CD4-positive, alpha-beta T cell (primary cell): ENCODE measurements at regions not wholly inside any gene's neighbourhood (a gene's known extent, or its start where the extent isn't known, plus 50 kb on each side); places are given as distances from the start of the nearest gene placed in this dataset.
"Not testable (repeated sequence)": the region's sequence is repeated elsewhere in the genome, so short reads cannot be mapped to it uniquely, and the experiment has no call there.

Source experiments
- ATAC-seq: fragments of 200-7000 bp; cut with Tn5 transposase; one replicate; pipeline ENCODE4 v1.10.0; 2022; ENCODE audit warnings: mild to moderate bottlenecking; ENCODE audit not compliant: poor library complexity
- CTCF ChIA-PET: fragments of 350-600 bp; sonication (Branson Sonifier 250); formaldehyde crosslinking; loops from one replicate; lab custom pipeline; 2021; ENCODE audit warnings: antibody characterized with exemption, inconsistent platforms; lab: Charles Lee
- POLR2A ChIA-PET: fragments of 350-600 bp; sonication (Branson Sonifier 250); formaldehyde crosslinking; loops from one replicate; lab custom pipeline; 2021; ENCODE audit warnings: antibody characterized with exemption, inconsistent platforms; lab: Charles Lee
- DNase-seq, 14 experiments: peaks; one replicate each; pipeline ENCODE4 v3.0.0-alpha.2; 2013 to 2020; ENCODE audit warnings: mixed read lengths in 2 of 14
- H3K27ac ChIP-seq, 2 donors: one replicate each; pipeline versions ENCODE4 v1.5.1 to v1.7.0; 2013; ENCODE audit warnings: low read length in 2 of 2, low read depth in 1 of 2, mild to moderate bottlenecking in 1 of 2
- H3K27me3 ChIP-seq, 2 experiments: 1 replicate in 1 of 2; 2 replicates in 1 of 2; pipeline versions ENCODE4 v1.6.1 to v1.7.0; 2013; ENCODE audit warnings: low read length in 2 of 2, control low read depth in 1 of 2, mild to moderate bottlenecking in 1 of 2, moderate library complexity in 1 of 2; ENCODE audit not compliant: insufficient read depth in 2 of 2, control insufficient read depth in 1 of 2
- H3K36me3 ChIP-seq: one replicate; pipeline ENCODE4 v1.6.1; 2013; ENCODE audit warnings: low read length, control low read depth; ENCODE audit not compliant: insufficient read depth
- H3K4me1 ChIP-seq: one replicate; pipeline ENCODE4 v1.6.1; 2013; ENCODE audit warnings: low read length, control low read depth; ENCODE audit not compliant: insufficient read depth
- H3K4me3 ChIP-seq: one replicate; pipeline ENCODE4 v1.5.1; 2013; ENCODE audit warnings: mild to moderate bottlenecking, low read length, moderate library complexity
- H3K9me3 ChIP-seq, 2 experiments: 1 replicate in 1 of 2; 2 replicates in 1 of 2; pipeline versions ENCODE4 v1.6.1 to v1.7.0; 2013; ENCODE audit warnings: low read length in 2 of 2, mild to moderate bottlenecking in 2 of 2, control low read depth in 1 of 2, moderate library complexity in 1 of 2; ENCODE audit not compliant: control insufficient read depth in 1 of 2, insufficient read depth in 1 of 2
- H3K27ac Mint-ChIP-seq: one replicate; pipeline ENCODE4 v1.8.0; 2020; ENCODE audit warnings: mixed read lengths
- H3K27me3 Mint-ChIP-seq: one replicate; pipeline ENCODE4 v1.8.0; 2021; ENCODE audit warnings: mixed read lengths
- H3K36me3 Mint-ChIP-seq: one replicate; pipeline ENCODE4 v1.8.0; 2021; ENCODE audit warnings: low read depth, mixed read lengths
- H3K4me1 Mint-ChIP-seq: one replicate; pipeline ENCODE4 v1.8.0; 2021; ENCODE audit warnings: low read depth, mixed read lengths
- H3K4me3 Mint-ChIP-seq: one replicate; pipeline ENCODE4 v1.8.0; 2020; ENCODE audit warnings: mild to moderate bottlenecking, mixed read lengths
- H3K9me3 Mint-ChIP-seq: one replicate; pipeline ENCODE4 v1.8.0; 2020; ENCODE audit warnings: mixed read lengths
- CTCF ChIP-seq: fragments of 200-600 bp; IDR thresholded peaks from one replicate; pipeline ENCODE4 v1.8.0; 2022; ENCODE audit warnings: antibody characterized with exemption, mild to moderate bottlenecking
- intact Hi-C, 2 experiments: fragments of 100-400 bp; cut with DNase I in 1 of 2; cut with micrococcal nuclease in 1 of 2; formaldehyde crosslinking; loops; one replicate each; pipeline versions ENCODE4 v1.15.1 to v1.9.0; 2023 to 2025; cut with DNase I, micrococcal nuclease

DNA sequence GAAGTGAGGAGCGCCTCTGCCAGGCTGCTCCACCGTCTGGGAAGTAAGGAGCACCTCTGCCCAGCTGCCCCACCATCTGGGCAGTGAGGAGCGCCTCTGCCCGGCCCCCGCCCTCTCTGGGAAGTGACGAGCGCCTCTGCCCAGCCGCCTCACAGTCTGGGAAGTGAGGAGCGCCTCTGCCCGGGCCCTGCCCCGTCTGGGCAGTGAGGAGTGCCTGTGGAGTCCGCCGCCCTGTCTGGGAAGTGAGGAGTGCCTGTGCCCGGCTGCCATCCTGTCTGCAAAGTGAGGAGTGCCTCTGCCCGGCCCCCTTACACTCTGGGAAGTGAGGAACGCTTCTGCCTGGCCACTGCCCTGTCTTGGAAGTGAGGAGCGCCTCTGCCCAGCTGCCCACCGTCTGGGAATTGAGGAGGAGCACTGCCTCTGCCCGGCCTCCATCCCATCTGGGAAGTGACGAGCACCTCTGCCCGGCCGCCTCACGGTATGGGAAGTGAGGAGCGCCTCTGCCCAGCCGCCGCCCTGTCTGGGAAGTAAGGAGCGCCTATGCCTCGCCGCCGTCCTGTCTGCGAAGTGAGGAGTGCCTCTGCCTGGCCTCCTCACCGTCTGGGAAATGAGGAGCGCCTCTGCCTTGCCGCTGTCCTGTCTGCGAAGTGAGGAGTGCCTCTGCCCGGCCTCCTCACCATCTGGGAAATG, 576.2 kb upstream of the C9orf72 start:
- H3K4me3 ChIP-seq, CTCF ChIA-PET, H3K4me1 Mint-ChIP-seq, H3K36me3 Mint-ChIP-seq, H3K9me3 Mint-ChIP-seq, H3K27me3 ChIP-seq, H3K27ac Mint-ChIP-seq, H3K4me1 ChIP-seq, H3K27me3 Mint-ChIP-seq, intact Hi-C loops, ATAC-seq, DNase-seq, POLR2A ChIA-PET, H3K36me3 ChIP-seq, H3K4me3 Mint-ChIP-seq, H3K27ac ChIP-seq: not testable (repeated sequence)
- H3K9me3 ChIP-seq: peaks cover 0 to 34% of the 10 kb centered on the region in 2 experiments

- ATAC-seq (no peak), DNase-seq (no peak)
- Histone ChIP-seq H3K4me3 (no peak overlapping the region), H3K27ac (no peak overlapping the region), H3K9me3 (peaks cover 0 to 7% of the 10 kb centered on the region in 2 experiments), H3K4me1 (no peaks in the 10 kb centered on the region), H3K27me3 (no peaks in the 10 kb centered on the region), H3K36me3 (no peaks in the 10 kb centered on the region)
- CTCF ChIA-PET: no interaction called here
- H3K4me1 Mint-ChIP-seq: no peaks in the 10 kb centered on the region
- H3K9me3 Mint-ChIP-seq: no peaks in the 10 kb centered on the region
- TF ChIP-seq CTCF: no peak
- intact Hi-C loops: no loop called here
- no peak overlapping the region for H3K4me3 Mint-ChIP-seq
- POLR2A ChIA-PET: no interaction called here
- no peak overlapping the region for H3K27ac Mint-ChIP-seq
- no peaks in the 10 kb centered on the region for H3K36me3 Mint-ChIP-seq
- H3K27me3 Mint-ChIP-seq: no peaks in the 10 kb centered on the region
Measured at GRCh38 chr9:28155067-28155466, 581.8 kb upstream of the C9orf72 start.

DNA sequence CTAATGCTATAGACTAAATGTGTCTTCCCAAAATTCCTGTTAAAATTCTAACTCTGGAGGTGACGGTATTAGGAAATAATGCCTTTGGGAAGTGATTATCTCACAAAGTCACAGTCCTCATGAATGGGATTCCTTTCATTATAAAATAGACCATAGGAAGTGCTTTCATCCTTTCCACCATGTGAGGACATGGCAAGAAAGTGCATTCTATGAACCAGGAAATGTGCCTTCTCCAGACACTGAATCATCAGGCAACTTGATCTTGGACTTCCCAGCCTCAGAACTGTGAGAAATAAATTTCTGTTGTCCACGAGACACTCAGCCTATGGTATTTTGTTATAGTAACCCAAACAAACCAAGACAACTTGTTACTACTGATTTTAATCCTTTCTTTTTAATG, 582.4 kb upstream of the C9orf72 start:
- Histone ChIP-seq H3K27ac (no peak overlapping the region), H3K27me3 (no peaks in the 10 kb centered on the region), H3K4me3 (no peak overlapping the region), H3K36me3 (no peaks in the 10 kb centered on the region), H3K9me3 (peaks cover 0 to under 1% of the 10 kb centered on the region in 2 experiments), H3K4me1 (no peaks in the 10 kb centered on the region)
- no peaks in the 10 kb centered on the region for H3K36me3 Mint-ChIP-seq
- DNase-seq (no peak), ATAC-seq (no peak)
- H3K9me3 Mint-ChIP-seq: no peaks in the 10 kb centered on the region
- H3K27me3 Mint-ChIP-seq: no peaks in the 10 kb centered on the region
- H3K4me1 Mint-ChIP-seq: no peaks in the 10 kb centered on the region
- no peak overlapping the region for H3K27ac Mint-ChIP-seq
- POLR2A ChIA-PET: no interaction called here
- CTCF ChIA-PET: no interaction called here
- H3K4me3 Mint-ChIP-seq: no peak overlapping the region
- intact Hi-C loops: no loop called here
- TF ChIP-seq CTCF: no peak

GRCh38 chr9:28158451-28158850, 585.2 kb upstream of the C9orf72 start:
- no peak overlapping the region for H3K4me3 ChIP-seq
- Mint-ChIP-seq H3K27ac (no peak overlapping the region), H3K36me3 (no peaks in the 10 kb centered on the region), H3K27me3 (no peaks in the 10 kb centered on the region), H3K9me3 (peaks cover 3% of the 10 kb centered on the region), H3K4me1 (no peaks in the 10 kb centered on the region), H3K4me3 (no peak overlapping the region)
- H3K27me3 ChIP-seq: no peaks in the 10 kb centered on the region
- TF ChIP-seq CTCF: no peak
- H3K27ac ChIP-seq: no peak overlapping the region
- POLR2A ChIA-PET: no interaction called here
- H3K4me1 ChIP-seq: no peaks in the 10 kb centered on the region
- intact Hi-C loops: no loop called here
- ATAC-seq (no peak), DNase-seq (no peak)
- no peaks in the 10 kb centered on the region for H3K36me3 ChIP-seq
- H3K9me3 ChIP-seq: no peaks in the 10 kb centered on the region
- CTCF ChIA-PET: no interaction called here
